ENCODE measurements at regions not wholly inside any gene's neighbourhood (a gene's known extent, or its start where the extent isn't known, plus 50 kb on each side); places are given as distances from the start of the nearest gene placed in this dataset.

DNA sequence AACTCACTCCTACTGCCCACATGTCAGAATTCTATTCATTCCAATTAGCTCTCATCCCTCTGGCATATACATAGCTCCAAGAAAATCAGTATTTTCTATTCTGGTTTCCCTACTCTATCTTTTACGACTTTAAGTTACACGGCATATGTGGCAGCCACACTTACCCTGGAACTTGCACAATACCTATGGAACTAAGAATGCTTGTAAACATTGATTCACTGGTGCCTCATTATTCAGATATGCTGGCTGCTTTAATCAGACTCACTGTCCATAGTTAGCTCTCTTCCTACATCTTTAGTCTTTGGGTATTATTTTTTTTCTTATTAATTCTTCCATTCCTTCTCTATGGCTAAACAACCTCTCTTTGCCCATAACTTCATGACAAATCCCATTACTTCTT, 1519.9 kb upstream of the ACVR2A start:
- ATAC-seq = no peak

GRCh38 chr2:146323564-146323963, 1521.3 kb upstream of the ACVR2A start:
- Histone ChIP-seq H3K9me3 (no peaks in the 10 kb centered on the region), H3K4me3 (no peak overlapping the region), H3K27me3 (no peaks in the 10 kb centered on the region), H3K4me1 (no peaks in the 10 kb centered on the region), H3K36me3 (no peaks in the 10 kb centered on the region), H3K27ac (no peak overlapping the region)
- DNase-seq (no peak), ATAC-seq (no peak)
- TF ChIP-seq, protein P1, sequence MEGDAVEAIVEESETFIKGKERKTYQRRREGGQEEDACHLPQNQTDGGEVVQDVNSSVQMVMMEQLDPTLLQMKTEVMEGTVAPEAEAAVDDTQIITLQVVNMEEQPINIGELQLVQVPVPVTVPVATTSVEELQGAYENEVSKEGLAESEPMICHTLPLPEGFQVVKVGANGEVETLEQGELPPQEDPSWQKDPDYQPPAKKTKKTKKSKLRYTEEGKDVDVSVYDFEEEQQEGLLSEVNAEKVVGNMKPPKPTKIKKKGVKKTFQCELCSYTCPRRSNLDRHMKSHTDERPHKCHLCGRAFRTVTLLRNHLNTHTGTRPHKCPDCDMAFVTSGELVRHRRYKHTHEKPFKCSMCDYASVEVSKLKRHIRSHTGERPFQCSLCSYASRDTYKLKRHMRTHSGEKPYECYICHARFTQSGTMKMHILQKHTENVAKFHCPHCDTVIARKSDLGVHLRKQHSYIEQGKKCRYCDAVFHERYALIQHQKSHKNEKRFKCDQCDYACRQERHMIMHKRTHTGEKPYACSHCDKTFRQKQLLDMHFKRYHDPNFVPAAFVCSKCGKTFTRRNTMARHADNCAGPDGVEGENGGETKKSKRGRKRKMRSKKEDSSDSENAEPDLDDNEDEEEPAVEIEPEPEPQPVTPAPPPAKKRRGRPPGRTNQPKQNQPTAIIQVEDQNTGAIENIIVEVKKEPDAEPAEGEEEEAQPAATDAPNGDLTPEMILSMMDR (IDR thresholded peaks at IDR 0.05) = no peak
- intact Hi-C loops (cut with DNase I) = no loop called here

More for the DNA sequence above, 1519.9 kb upstream of the ACVR2A start:
- Histone ChIP-seq H3K4me1 (no peaks in the 10 kb centered on the region), H3K9me3 (no peaks in the 10 kb centered on the region), H3K27ac (no peak overlapping the region), H3K27me3 (no peaks in the 10 kb centered on the region), H3K4me3 (no peak overlapping the region), H3K36me3 (no peaks in the 10 kb centered on the region)
- TF ChIP-seq, protein P1 (IDR thresholded peaks at IDR 0.05) = no peak
- DNase-seq = no peak
- intact Hi-C loops (cut with DNase I) = no loop called here

GRCh38 chr2:146321175-146321574, 1523.7 kb upstream of the ACVR2A start:
- Histone ChIP-seq H3K4me3 (no peak overlapping the region), H3K4me1 (no peaks in the 10 kb centered on the region), H3K27ac (no peak overlapping the region), H3K27me3 (no peaks in the 10 kb centered on the region), H3K9me3 (no peaks in the 10 kb centered on the region), H3K36me3 (no peaks in the 10 kb centered on the region)
- TF ChIP-seq, protein P1 (IDR thresholded peaks at IDR 0.05) = no peak
- ATAC-seq (no peak), DNase-seq (no peak)
- intact Hi-C loops (cut with DNase I) = no loop called here

GRCh38 chr2:146317959-146318358, 1526.9 kb upstream of the ACVR2A start:
- Histone ChIP-seq H3K4me3 (no peak overlapping the region), H3K9me3 (no peaks in the 10 kb centered on the region), H3K27ac (no peak overlapping the region), H3K4me1 (no peaks in the 10 kb centered on the region), H3K36me3 (no peaks in the 10 kb centered on the region), H3K27me3 (no peaks in the 10 kb centered on the region)
- ATAC-seq (no peak), DNase-seq (no peak)
- intact Hi-C loops (cut with DNase I) = no loop called here
- TF ChIP-seq, protein P1 (IDR thresholded peaks at IDR 0.05) = no peak

GRCh38 chr2:146312899-146313298, 1531.9 kb upstream of the ACVR2A start:
- Histone ChIP-seq H3K36me3 (no peaks in the 10 kb centered on the region), H3K4me1 (peaks cover 6% of the 10 kb centered on the region), H3K27ac (no peak overlapping the region), H3K9me3 (no peaks in the 10 kb centered on the region), H3K27me3 (no peaks in the 10 kb centered on the region), H3K4me3 (no peak overlapping the region)
- intact Hi-C loops (cut with DNase I) = no loop called here
- ATAC-seq (no peak), DNase-seq (no peak)
- TF ChIP-seq, protein P1 (IDR thresholded peaks at IDR 0.05) = peak; percentile 30

DNA sequence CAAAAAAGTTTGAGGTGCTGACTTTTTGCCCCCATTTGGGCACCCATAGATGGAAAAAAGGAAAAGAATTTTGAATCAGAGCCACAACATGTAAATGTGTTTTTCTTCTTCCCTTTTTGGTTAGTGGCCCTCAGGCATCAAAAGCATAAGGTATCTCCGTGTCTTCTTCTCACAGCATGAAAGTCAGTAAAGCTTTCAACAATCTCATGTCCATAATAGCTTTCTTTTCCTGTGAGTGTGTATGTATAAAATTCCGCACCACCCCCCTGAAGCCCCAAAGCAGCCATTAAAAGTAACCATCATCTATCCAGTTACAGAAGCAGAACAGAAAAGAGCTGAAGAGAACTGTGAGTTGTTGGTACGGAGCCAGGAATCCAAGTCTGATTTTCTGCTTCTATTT, 1539.7 kb upstream of the ACVR2A start:
- intact Hi-C loops (cut with DNase I) = no loop called here
- TF ChIP-seq, protein P1 (IDR thresholded peaks at IDR 0.05) = no peak
- no peaks in the 10 kb centered on the region for H3K36me3 ChIP-seq

More for the DNA sequence above, 1539.7 kb upstream of the ACVR2A start:
- ATAC-seq (no peak), DNase-seq (no peak)
- Histone ChIP-seq H3K27me3 (no peaks in the 10 kb centered on the region), H3K4me3 (no peak overlapping the region), H3K4me1 (no peaks in the 10 kb centered on the region), H3K27ac (no peak overlapping the region), H3K9me3 (no peaks in the 10 kb centered on the region)
